GM20000 (cell line): ENCODE measurements at regions not wholly inside any gene's neighbourhood (a gene's known extent, or its start where the extent isn't known, plus 50 kb on each side); places are given as distances from the start of the nearest gene placed in this dataset.

ENCODE experiments used
- DNase-seq: peaks from one replicate; pipeline ENCODE4 v3.0.0; 2012; ENCODE audit warnings: low spot score
- CTCF ChIP-seq: IDR thresholded peaks from 2 replicates; pipeline ENCODE4 v1.5.1; 2012; ENCODE audit warnings: mild to moderate bottlenecking, control low read depth; ENCODE audit errors: extremely low read depth, missing control alignments

- TF ChIP-seq CTCF, result no peak
- DNase-seq, result no peak
These were observed 58.1 kb upstream of the ERG start for GRCh38 chr21:38556390-38556789.

GRCh38 chr21:38561205-38561604, 62.9 kb upstream of the ERG start:
- DNase-seq, result no peak
- TF ChIP-seq CTCF, result no peak

GRCh38 chr21:38561613-38562581, 63.6 kb upstream of the ERG start:
- no peak for DNase-seq
- no peak for TF ChIP-seq CTCF

- no peak for DNase-seq
- TF ChIP-seq CTCF, result no peak
These were observed 69.2 kb upstream of the ERG start for GRCh38 chr21:38567335-38567969.

- TF ChIP-seq CTCF, result no peak
- DNase-seq, result no peak
These were observed 69.7 kb upstream of the ERG start for GRCh38 chr21:38567970-38568360.

- DNase-seq, result no peak
- no peak for TF ChIP-seq CTCF
These were observed 71.5 kb upstream of the ERG start for GRCh38 chr21:38569733-38570132.

GRCh38 chr21:38570596-38570995, 72.3 kb upstream of the ERG start:
- no peak for DNase-seq
- no peak for TF ChIP-seq CTCF
